Neural cell (in vitro differentiated cells): ENCODE measurements at regions not wholly inside any gene's neighbourhood (a gene's known extent, or its start where the extent isn't known, plus 50 kb on each side); places are given as distances from the start of the nearest gene placed in this dataset.

ENCODE experiments used
- CTCF ChIP-seq: fragments of 450-650 bp; IDR thresholded peaks from 2 replicates; pipeline ENCODE4 v1.5.1; 2014; ENCODE audit warnings: antibody characterized with exemption, mild to moderate bottlenecking, moderate library complexity; ENCODE audit not compliant: poor library complexity, severe bottlenecking
- POLR2AphosphoS5 ChIP-seq: IDR thresholded peaks from 2 replicates; pipeline ENCODE4 v1.6.1; 2012
- REST ChIP-seq: IDR thresholded peaks from 2 replicates; pipeline ENCODE4 v1.6.1; 2012; ENCODE audit warnings: borderline replicate concordance

GRCh38 chr7:81470724-81471379 is 299.0 kb downstream of the HGF start:
- TF ChIP-seq CTCF (no peak), POLR2AphosphoS5 (no peak), REST (no peak)
